SW480 (cell line): ENCODE measurements at regions not wholly inside any gene's neighbourhood (a gene's known extent, or its start where the extent isn't known, plus 50 kb on each side); places are given as distances from the start of the nearest gene placed in this dataset.
"Not testable (repeated sequence)": the region's sequence is repeated elsewhere in the genome, so short reads cannot be mapped to it uniquely, and the experiment has no call there.

Experiments used
- DNase-seq: peaks from one replicate; pipeline ENCODE4 v3.0.0-alpha.2; 2016; ENCODE audit warnings: low spot score

GRCh38 chr2:131639001-131639620 is 111.4 kb downstream of the CCDC74A start:
- not testable (repeated sequence) for DNase-seq

GRCh38 chr2:131641414-131642206 is 113.9 kb downstream of the CCDC74A start:
- DNase-seq: no peak

GRCh38 chr2:131643180-131643579 is 115.5 kb downstream of the CCDC74A start:
- not testable (repeated sequence) for DNase-seq

GRCh38 chr2:131645177-131645765 is 117.6 kb downstream of the CCDC74A start:
- DNase-seq: no peak

- DNase-seq: not testable (repeated sequence)
These were observed 118.5 kb downstream of the CCDC74A start for GRCh38 chr2:131646220-131646619.

GRCh38 chr2:131646669-131647297 is 119.1 kb downstream of the CCDC74A start:
- no peak for DNase-seq

- DNase-seq: not testable (repeated sequence)
These were observed 120.9 kb downstream of the CCDC74A start for GRCh38 chr2:131648565-131648964.

- not testable (repeated sequence) for DNase-seq
These were observed 124.6 kb downstream of the CCDC74A start for GRCh38 chr2:131652246-131652645.

- DNase-seq: not testable (repeated sequence)
These were observed 126.4 kb downstream of the CCDC74A start for GRCh38 chr2:131654107-131654506.

GRCh38 chr2:131656816-131657633 is 129.3 kb downstream of the CCDC74A start:
- DNase-seq: no peak

GRCh38 chr2:131657895-131658768 is 130.4 kb downstream of the CCDC74A start:
- no peak for DNase-seq

GRCh38 chr2:131658769-131659131 is 131.1 kb downstream of the CCDC74A start:
- DNase-seq: no peak

- DNase-seq: no peak
These were observed 131.5 kb downstream of the CCDC74A start for GRCh38 chr2:131659168-131659572.

GRCh38 chr2:131661101-131661782 is 133.6 kb downstream of the CCDC74A start:
- DNase-seq: not testable (repeated sequence)

- not testable (repeated sequence) for DNase-seq
These were observed 134.3 kb downstream of the CCDC74A start for GRCh38 chr2:131661884-131662535.

GRCh38 chr2:131663501-131663900 is 135.8 kb downstream of the CCDC74A start:
- DNase-seq: not testable (repeated sequence)

- DNase-seq: not testable (repeated sequence)
These were observed 138.0 kb downstream of the CCDC74A start for GRCh38 chr2:131665716-131666115.

- DNase-seq: peak; percentile 1
These were observed 141.3 kb downstream of the CCDC74A start for GRCh38 chr2:131668794-131669540.
